ENCODE measurements at regions not wholly inside any gene's neighbourhood (a gene's known extent, or its start where the extent isn't known, plus 50 kb on each side); places are given as distances from the start of the nearest gene placed in this dataset.

DNA sequence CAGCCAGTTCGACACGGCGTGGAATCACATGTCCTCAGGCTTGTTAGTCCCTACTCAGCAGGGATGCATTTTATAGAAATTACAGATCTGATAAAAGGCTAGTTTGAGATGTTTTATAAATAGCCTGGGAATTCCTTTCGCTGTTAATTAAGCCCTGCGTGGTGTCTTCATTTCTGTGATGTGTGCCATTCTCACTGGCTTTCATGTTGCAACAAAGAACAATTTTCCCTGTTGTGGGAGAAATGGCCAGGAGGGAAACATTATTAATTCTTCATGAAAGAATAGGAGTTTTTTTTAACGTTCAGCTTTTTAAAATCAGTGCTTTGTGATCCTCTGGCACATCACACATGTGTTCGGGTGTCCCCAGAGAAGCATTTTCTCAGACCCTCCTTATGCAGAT is 427.3 kb upstream of the FRG1 start:
- TF ChIP-seq, protein P1, sequence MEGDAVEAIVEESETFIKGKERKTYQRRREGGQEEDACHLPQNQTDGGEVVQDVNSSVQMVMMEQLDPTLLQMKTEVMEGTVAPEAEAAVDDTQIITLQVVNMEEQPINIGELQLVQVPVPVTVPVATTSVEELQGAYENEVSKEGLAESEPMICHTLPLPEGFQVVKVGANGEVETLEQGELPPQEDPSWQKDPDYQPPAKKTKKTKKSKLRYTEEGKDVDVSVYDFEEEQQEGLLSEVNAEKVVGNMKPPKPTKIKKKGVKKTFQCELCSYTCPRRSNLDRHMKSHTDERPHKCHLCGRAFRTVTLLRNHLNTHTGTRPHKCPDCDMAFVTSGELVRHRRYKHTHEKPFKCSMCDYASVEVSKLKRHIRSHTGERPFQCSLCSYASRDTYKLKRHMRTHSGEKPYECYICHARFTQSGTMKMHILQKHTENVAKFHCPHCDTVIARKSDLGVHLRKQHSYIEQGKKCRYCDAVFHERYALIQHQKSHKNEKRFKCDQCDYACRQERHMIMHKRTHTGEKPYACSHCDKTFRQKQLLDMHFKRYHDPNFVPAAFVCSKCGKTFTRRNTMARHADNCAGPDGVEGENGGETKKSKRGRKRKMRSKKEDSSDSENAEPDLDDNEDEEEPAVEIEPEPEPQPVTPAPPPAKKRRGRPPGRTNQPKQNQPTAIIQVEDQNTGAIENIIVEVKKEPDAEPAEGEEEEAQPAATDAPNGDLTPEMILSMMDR (IDR thresholded peaks at IDR 0.05; ENCODE audit: low read depth, low read length), result no peak
- no peak overlapping the region for H3K4me3 ChIP-seq (ENCODE audit: low read depth, low read length)

DNA sequence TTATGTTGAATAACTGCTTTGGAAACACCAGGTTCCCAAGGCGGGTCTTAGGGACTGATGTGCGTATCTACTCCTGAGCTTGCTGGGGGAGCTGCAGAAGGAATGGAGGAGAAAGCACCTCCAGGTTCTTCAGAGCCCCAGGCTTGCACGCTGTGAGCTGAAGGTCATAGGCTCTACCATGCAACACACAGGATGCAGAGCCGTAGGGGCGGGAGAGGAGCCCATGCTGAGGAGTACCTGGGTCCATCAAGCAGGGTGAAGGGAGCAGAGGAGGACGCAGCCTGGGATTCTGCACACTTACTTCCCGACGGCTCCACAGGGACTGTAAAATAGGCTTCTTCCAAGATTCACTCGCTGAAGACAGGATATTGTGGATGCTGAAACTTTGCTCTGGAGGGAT is 426.5 kb upstream of the FRG1 start:
- no peak overlapping the region for H3K4me3 ChIP-seq (ENCODE audit: low read depth, low read length)
- TF ChIP-seq, protein P1 (IDR thresholded peaks at IDR 0.05; ENCODE audit: low read depth, low read length), result no peak

DNA sequence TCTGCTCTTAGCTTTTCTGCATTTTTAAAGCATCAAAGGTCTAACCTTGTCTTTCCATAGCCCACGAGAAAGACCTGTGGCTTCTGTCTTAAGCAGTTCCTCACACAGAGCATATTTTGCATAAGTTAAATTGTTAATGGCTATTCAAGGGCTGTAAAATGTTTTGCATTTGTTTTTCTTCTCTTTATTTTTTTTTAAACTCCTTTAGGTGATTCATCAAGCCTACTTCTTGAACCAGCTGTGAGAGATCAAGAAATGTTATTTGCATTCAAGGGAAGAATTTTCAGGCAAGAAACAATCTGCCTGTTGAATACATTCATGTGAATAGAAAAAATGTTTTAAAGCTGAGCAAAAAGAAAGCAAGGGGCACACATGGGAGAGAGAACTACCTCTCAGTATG is 423.8 kb upstream of the FRG1 start:
- H3K4me3 ChIP-seq (ENCODE audit: low read depth, low read length), result no peak overlapping the region
- TF ChIP-seq, protein P1 (IDR thresholded peaks at IDR 0.05; ENCODE audit: low read depth, low read length), result no peak

DNA sequence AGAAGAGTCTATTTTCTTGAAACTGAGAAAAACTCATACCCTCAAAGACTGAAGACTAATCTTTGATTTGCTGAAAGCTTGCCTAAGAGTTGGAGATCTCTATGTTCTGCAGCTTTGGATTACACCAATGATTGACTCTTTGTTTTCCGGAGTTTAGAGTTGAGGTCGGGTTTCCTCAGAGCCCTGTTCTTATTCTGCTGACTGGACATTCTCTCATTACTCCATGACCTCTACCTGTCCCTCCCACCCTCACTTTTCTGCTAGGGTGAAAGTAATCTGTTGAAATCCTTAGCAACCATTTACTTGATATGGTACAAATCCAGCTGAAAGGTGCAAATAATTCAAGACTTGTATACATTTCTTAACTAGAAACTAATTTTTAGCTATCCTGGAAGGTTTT is 421.5 kb upstream of the FRG1 start:
- no peak overlapping the region for H3K4me3 ChIP-seq (ENCODE audit: low read depth, low read length)
- TF ChIP-seq, protein P1 (IDR thresholded peaks at IDR 0.05; ENCODE audit: low read depth, low read length), result no peak

DNA sequence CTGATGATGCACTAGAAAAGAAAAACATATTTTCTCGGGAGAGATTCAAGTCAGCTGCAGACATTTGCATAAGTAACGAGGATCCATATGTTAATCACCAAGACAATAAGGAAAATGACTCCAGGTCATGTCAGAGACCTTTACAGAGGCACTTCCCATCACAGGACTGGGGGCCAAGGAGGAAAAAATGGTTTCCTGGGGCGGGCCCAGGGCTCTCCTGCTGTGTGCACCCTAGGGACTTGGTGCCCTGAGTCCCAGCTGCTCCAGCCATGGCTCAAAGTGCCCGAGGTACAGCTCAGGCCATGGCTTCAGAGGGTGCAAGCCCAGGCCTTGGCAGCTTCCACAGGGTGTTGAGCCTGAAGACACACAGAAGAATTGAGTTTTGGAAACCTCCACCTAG is 415.4 kb upstream of the FRG1 start:
- TF ChIP-seq, protein P1 (IDR thresholded peaks at IDR 0.05; ENCODE audit: low read depth, low read length), result no peak
- H3K4me3 ChIP-seq (ENCODE audit: low read depth, low read length), result no peak overlapping the region

DNA sequence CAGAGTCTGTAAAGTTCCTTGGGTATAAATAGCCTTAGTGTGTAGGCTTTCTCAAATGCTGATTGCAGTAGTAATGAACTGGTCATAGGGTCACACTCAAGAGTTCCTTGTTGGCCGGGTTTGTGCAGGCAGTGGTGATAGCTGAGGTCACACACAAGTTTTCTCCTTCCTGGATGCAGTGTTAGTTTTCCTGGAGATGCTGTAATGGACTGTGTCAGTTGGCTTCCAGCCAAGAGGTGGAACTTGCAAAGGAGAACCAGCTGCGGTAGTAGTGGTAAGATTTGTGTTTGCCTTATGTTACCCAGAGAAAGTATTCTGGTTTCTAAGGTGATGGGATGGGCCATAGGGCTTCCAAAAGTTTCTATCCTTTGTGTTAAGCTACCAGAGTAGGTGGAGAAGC is 409.8 kb upstream of the FRG1 start:
- H3K4me3 ChIP-seq (ENCODE audit: low read depth, low read length), result no peak overlapping the region
- TF ChIP-seq, protein P1 (IDR thresholded peaks at IDR 0.05; ENCODE audit: low read depth, low read length), result no peak

DNA sequence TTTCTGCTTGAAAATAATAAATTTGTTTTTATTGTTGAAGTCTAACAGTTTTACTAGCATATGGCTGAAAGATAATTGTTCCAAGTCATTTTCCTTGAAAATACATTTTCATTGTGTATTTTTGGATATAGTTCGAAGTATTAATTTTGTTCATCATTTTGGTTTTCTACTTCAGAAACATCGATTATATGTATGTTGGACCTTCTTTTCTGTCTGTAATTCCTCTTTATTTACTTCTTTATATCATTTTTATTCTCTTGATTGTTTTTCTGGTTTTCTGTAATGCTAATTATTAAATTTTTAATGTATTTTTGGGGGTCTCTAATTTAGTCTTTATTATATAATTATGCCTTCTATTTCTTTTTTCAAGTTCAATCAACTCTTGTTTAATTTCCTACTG is 407.1 kb upstream of the FRG1 start:
- no peak overlapping the region for H3K4me3 ChIP-seq (ENCODE audit: low read depth, low read length)
- TF ChIP-seq, protein P1 (IDR thresholded peaks at IDR 0.05; ENCODE audit: low read depth, low read length), result no peak

Data from WI38 (cell line).